HCT116 (cell line): ENCODE measurements at regions not wholly inside any gene's neighbourhood (a gene's known extent, or its start where the extent isn't known, plus 50 kb on each side); places are given as distances from the start of the nearest gene placed in this dataset.

Experiments used
- ATAC-seq: fragments of 200-7000 bp; cut with Tn5 transposase; 2 replicates; pipeline ENCODE4 v1.9.1; 2020; ENCODE audit warnings: mild to moderate bottlenecking, moderate library complexity
- BruUV-seq: library from RNA; stranded (reverse); fragments of 400-500 nt; replicated peaks from 2 replicates; lab custom pipeline; 2021; lab: Mats Ljungman, UMichigan
- CTCF ChIA-PET: fragments of 300-600 bp; sonication (Branson Sonifier 250); formaldehyde crosslinking; loops from one replicate; lab custom pipeline; 2021; ENCODE audit warnings: antibody characterized with exemption; lab: Charles Lee
- POLR2A ChIA-PET: fragments of 300-600, 350-600 bp; sonication (Branson Sonifier 250); formaldehyde crosslinking; loops from one replicate; lab custom pipeline; 2021; ENCODE audit warnings: antibody characterized with exemption; lab: Charles Lee
- RAD21 ChIA-PET, 2 experiments: fragments of 300-600 bp; sonication (Branson Sonifier 250); formaldehyde crosslinking; loops; one replicate each; lab custom pipeline; 2023; ENCODE audit warnings: low total read pairs in 2 of 2; ENCODE audit not compliant: uncharacterized antibody in 2 of 2, unreplicated experiment in 2 of 2, low non-redundant PET in 1 of 2; lab: Charles Lee
- DNase-seq: peaks from one replicate; pipeline ENCODE4 v3.0.0-alpha.2; 2010; ENCODE audit warnings: low read depth, low spot score
- H2AFZ ChIP-seq: fragments of 200-600 bp; shearing (Covaris generic), sonication (generic); 2 replicates; pipeline ENCODE4 v1.6.1; 2017; ENCODE audit warnings: low read depth, mixed run types, mixed read lengths, antibody characterized with exemption, low read length; ENCODE audit not compliant: poor library complexity, severe bottlenecking
- H3K27ac ChIP-seq: 2 replicates; pipeline ENCODE4 v1.5.1; 2012; ENCODE audit warnings: low read depth, low read length
- H3K27me3 ChIP-seq: fragments of 200-600 bp; sonication (generic); 2 replicates; pipeline ENCODE4 v1.6.1; 2016; ENCODE audit warnings: mixed run types, low read length, mixed read lengths; ENCODE audit not compliant: insufficient read depth
- H3K36me3 ChIP-seq, 2 experiments: fragments of 200-500 bp in 1 of 2; fragments of 200-600 bp in 1 of 2; sonication (Bioruptor generic) in 1 of 2; sonication (generic) in 1 of 2; 2 replicates each; pipeline versions ENCODE4 v1.5.1 to v1.6.1; 2014 to 2016; ENCODE audit warnings: low read length in 2 of 2, inconsistent platforms in 1 of 2, mixed read lengths in 1 of 2, mixed run types in 1 of 2; ENCODE audit not compliant: insufficient read depth in 2 of 2, control insufficient read depth in 1 of 2
- H3K4me1 ChIP-seq, 2 experiments: fragments of 200-600 bp in 1 of 2; sonication (generic) in 1 of 2; 2 replicates each; pipeline versions ENCODE4 v1.5.1 to v1.6.1; 2012 to 2017; ENCODE audit warnings: low read length in 2 of 2, inconsistent platforms in 1 of 2, mild to moderate bottlenecking in 1 of 2, mixed read lengths in 1 of 2, mixed run types in 1 of 2, moderate library complexity in 1 of 2; ENCODE audit not compliant: insufficient read depth in 2 of 2, control insufficient read depth in 1 of 2
- H3K4me2 ChIP-seq: fragments of 200-600 bp; sonication (generic); 2 replicates; pipeline ENCODE4 v1.6.1; 2017; ENCODE audit warnings: mixed run types, low read length, mixed read lengths
- H3K4me3 ChIP-seq, 2 experiments: fragments of 200-600 bp in 1 of 2; sonication (generic) in 1 of 2; replicated peaks in 1 of 2; 2 replicates each; pipeline ENCODE4 v1.5.1; 2011 to 2016; ENCODE audit warnings: low read length in 2 of 2, control low read depth in 1 of 2, low read depth in 1 of 2, mild to moderate bottlenecking in 1 of 2, mixed read lengths in 1 of 2, mixed run types in 1 of 2
- H3K79me2 ChIP-seq: fragments of 200-600 bp; sonication (generic); 2 replicates; pipeline ENCODE4 v1.6.1; 2017; ENCODE audit warnings: mild to moderate bottlenecking, mixed run types, low read length, moderate library complexity, mixed read lengths; ENCODE audit not compliant: insufficient read depth
- H3K9ac ChIP-seq: fragments of 200-600 bp; sonication (generic); 2 replicates; pipeline ENCODE4 v1.6.1; 2016; ENCODE audit warnings: low read length, mixed read lengths
- H3K9me2 ChIP-seq: fragments of 200-600 bp; sonication (generic), shearing (Covaris generic); 2 replicates; pipeline ENCODE4 v1.6.1; 2017; ENCODE audit warnings: mixed run types, mild to moderate bottlenecking, moderate library complexity; ENCODE audit not compliant: insufficient read depth
- H3K9me3 ChIP-seq, 2 experiments: fragments of 200-500 bp in 1 of 2; fragments of 200-600 bp in 1 of 2; sonication (Bioruptor generic) in 1 of 2; sonication (generic) in 1 of 2; 2 replicates each; pipeline ENCODE4 v1.6.1; 2014 to 2017; ENCODE audit warnings: low read length in 2 of 2, mixed read lengths in 2 of 2, inconsistent platforms in 1 of 2, low read depth in 1 of 2, mild to moderate bottlenecking in 1 of 2, mixed run types in 1 of 2, moderate library complexity in 1 of 2; ENCODE audit not compliant: control insufficient read depth in 1 of 2, insufficient read depth in 1 of 2
- H4K20me1 ChIP-seq: fragments of 200-600 bp; sonication (generic), shearing (Covaris generic); 2 replicates; pipeline ENCODE4 v1.6.1; 2017; ENCODE audit warnings: mixed run types, mild to moderate bottlenecking, moderate library complexity; ENCODE audit not compliant: insufficient read depth
- CEBPB ChIP-seq: IDR thresholded peaks from 2 replicates; pipeline ENCODE4 v1.6.1; 2012; ENCODE audit warnings: low read depth
- ELF1 ChIP-seq: IDR thresholded peaks from 2 replicates; pipeline ENCODE4 v1.6.1; 2012; ENCODE audit warnings: low read depth, borderline replicate concordance
- EZH2 ChIP-seq: fragments of 200-600 bp; sonication (generic); IDR thresholded peaks from 2 replicates; pipeline ENCODE4 v1.6.1; 2017; ENCODE audit warnings: antibody characterized with exemption, mixed run types
- FOSL1 ChIP-seq: IDR thresholded peaks from 2 replicates; pipeline ENCODE4 v1.6.1; 2012; ENCODE audit warnings: low read depth
- JUND ChIP-seq: IDR thresholded peaks from 2 replicates; pipeline ENCODE4 v1.6.1; 2012
- POLR2A ChIP-seq: IDR thresholded peaks from 2 replicates; pipeline ENCODE4 v1.7.0; 2011; ENCODE audit warnings: borderline replicate concordance; ENCODE audit not compliant: insufficient read depth, insufficient read length; ENCODE audit errors: extremely low read depth
- POLR2AphosphoS5 ChIP-seq: IDR thresholded peaks from 2 replicates; pipeline ENCODE4 v1.6.1; 2011; ENCODE audit warnings: mild to moderate bottlenecking, low read depth, low read length, moderate library complexity
- RAD21 ChIP-seq: IDR thresholded peaks from 2 replicates; pipeline ENCODE4 v1.6.1; 2012; ENCODE audit warnings: low read depth, mild to moderate bottlenecking
- SIN3A ChIP-seq: IDR thresholded peaks from 2 replicates; pipeline ENCODE4 v1.6.1; 2012; ENCODE audit warnings: low read depth
- YY1 ChIP-seq: IDR thresholded peaks from 2 replicates; pipeline ENCODE4 v1.6.1; 2011; ENCODE audit warnings: low read length, low read depth, moderate library complexity, mild to moderate bottlenecking; ENCODE audit not compliant: insufficient replicate concordance; ENCODE audit errors: extremely low read depth
- intact Hi-C: fragments of 100-400 bp; cut with micrococcal nuclease; formaldehyde crosslinking; loops from 2 replicates; pipeline ENCODE4 v1.10.0; 2022
- TF ChIP-seq, protein P1 (sequence below): IDR thresholded peaks from 2 replicates; pipeline ENCODE4 v1.6.1; 2012
- TF ChIP-seq, protein P2 (sequence below): IDR thresholded peaks from 2 replicates; pipeline ENCODE4 v1.6.1; 2011; ENCODE audit warnings: mild to moderate bottlenecking, low read length, moderate library complexity; ENCODE audit not compliant: insufficient replicate concordance; ENCODE audit errors: extremely low read depth
- TF ChIP-seq, protein P3 (sequence below), 3 experiments: fragments of 200-600 bp in 1 of 3; sonication (generic) in 1 of 3; IDR thresholded peaks in 2 of 3; conservative IDR thresholded peaks in 1 of 3; 2 replicates each; pipeline ENCODE4 v1.5.1; 2012 to 2017; ENCODE audit warnings: low read depth in 2 of 3, low read length in 2 of 3, antibody characterized with exemption in 1 of 3, borderline replicate concordance in 1 of 3, control low read depth in 1 of 3, mild to moderate bottlenecking in 1 of 3, mixed read lengths in 1 of 3, mixed run types in 1 of 3, moderate library complexity in 1 of 3; ENCODE audit not compliant: insufficient read depth in 1 of 3
- TF ChIP-seq, protein P4 (sequence below): IDR thresholded peaks from 2 replicates; pipeline ENCODE4 v1.6.1; 2012

DNA sequence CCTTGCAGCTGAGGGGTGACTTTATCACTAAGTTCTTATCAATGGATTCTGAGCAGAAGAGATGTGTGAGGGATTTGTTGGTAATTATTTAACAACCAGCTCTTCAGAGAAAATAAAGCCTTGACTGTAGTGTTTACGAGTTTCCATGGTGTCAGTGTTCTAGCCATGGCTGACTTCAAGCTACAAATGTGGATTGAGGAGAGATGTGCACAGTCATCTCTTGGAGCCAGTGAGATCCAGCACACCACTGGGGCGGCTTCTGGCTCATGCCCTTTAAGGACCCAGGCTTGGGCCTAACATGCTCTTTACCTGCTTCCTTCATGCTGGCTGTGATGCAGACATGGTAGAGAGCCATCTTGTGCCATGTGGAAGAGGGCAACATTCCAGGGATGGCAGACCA, 145.6 kb upstream of the MRPS22 start:
- Histone ChIP-seq H3K9me2 (no peaks in the 10 kb centered on the region), H3K36me3 (no peaks in the 10 kb centered on the region), H3K79me2 (no peaks in the 10 kb centered on the region), H3K9ac (no peak overlapping the region), H3K4me3 (no peak overlapping the region), H3K4me2 (no peak overlapping the region), H4K20me1 (no peaks in the 10 kb centered on the region), H3K4me1 (peaks cover 13 to 19% of the 10 kb centered on the region in 2 experiments), H3K27ac (no peak overlapping the region), H3K9me3 (no peaks in the 10 kb centered on the region), H2AFZ (no peak overlapping the region), H3K27me3 (no peaks in the 10 kb centered on the region)
- intact Hi-C loops, result no loop called here
- TF ChIP-seq RAD21 (no peak), POLR2AphosphoS5 (no peak), ELF1 (no peak), CEBPB (no peak)
- TF ChIP-seq, protein P1, sequence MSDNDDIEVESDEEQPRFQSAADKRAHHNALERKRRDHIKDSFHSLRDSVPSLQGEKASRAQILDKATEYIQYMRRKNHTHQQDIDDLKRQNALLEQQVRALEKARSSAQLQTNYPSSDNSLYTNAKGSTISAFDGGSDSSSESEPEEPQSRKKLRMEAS, result no peak
- TF ChIP-seq, protein P2, sequence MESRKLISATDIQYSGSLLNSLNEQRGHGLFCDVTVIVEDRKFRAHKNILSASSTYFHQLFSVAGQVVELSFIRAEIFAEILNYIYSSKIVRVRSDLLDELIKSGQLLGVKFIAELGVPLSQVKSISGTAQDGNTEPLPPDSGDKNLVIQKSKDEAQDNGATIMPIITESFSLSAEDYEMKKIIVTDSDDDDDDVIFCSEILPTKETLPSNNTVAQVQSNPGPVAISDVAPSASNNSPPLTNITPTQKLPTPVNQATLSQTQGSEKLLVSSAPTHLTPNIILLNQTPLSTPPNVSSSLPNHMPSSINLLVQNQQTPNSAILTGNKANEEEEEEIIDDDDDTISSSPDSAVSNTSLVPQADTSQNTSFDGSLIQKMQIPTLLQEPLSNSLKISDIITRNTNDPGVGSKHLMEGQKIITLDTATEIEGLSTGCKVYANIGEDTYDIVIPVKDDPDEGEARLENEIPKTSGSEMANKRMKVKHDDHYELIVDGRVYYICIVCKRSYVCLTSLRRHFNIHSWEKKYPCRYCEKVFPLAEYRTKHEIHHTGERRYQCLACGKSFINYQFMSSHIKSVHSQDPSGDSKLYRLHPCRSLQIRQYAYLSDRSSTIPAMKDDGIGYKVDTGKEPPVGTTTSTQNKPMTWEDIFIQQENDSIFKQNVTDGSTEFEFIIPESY, result no peak
- ChIA-PET RAD21 (no interaction called here), POLR2A (no interaction called here), CTCF (interaction anchor here (0.6 kb wide), 1 partner anchor 131 kb away, joined by 3 read pairs; no protein-coding TSS in a partner anchor)
- BruUV-seq, result no TSS peak
- DNase-seq (no peak), ATAC-seq (no peak)

DNA sequence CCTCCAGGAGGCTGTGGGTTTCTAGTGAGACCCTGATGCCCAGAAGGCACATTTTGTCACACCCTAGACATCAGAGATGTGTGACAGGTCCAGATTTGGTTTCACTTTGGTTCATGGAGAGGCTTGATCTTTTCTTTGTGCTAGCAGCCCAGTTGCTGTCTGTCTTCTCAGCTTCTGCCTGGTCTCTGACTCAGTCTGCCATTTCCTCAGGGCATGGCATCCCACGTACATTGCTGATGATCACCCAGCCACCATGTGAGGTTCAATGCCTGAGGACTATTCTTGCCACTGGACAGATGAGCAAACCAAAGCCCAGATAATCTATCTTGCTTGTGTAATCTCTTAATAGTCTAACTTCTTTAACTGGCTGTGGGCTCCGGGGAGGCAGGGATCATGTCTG, 144.9 kb upstream of the MRPS22 start:
- Histone ChIP-seq H3K4me3 (no peak overlapping the region), H3K36me3 (no peaks in the 10 kb centered on the region), H3K27ac (no peak overlapping the region), H3K27me3 (no peaks in the 10 kb centered on the region), H3K9me3 (no peaks in the 10 kb centered on the region), H3K79me2 (no peaks in the 10 kb centered on the region), H2AFZ (no peak overlapping the region), H4K20me1 (no peaks in the 10 kb centered on the region), H3K9me2 (no peaks in the 10 kb centered on the region), H3K4me2 (no peak overlapping the region), H3K4me1 (peaks cover 13 to 19% of the 10 kb centered on the region in 2 experiments), H3K9ac (no peak overlapping the region)
- POLR2A ChIA-PET, result no interaction called here
- DNase-seq, result no peak
- no TSS peak for BruUV-seq
- RAD21 ChIA-PET, result no interaction called here
- intact Hi-C loops, result no loop called here
- CTCF ChIA-PET, result interaction anchor here (0.6 kb wide), 1 partner anchor 130 kb away, joined by 3 read pairs; no protein-coding TSS in a partner anchor
- ATAC-seq, result no peak
- TF ChIP-seq EZH2, result no peak
- TF ChIP-seq, protein P3, sequence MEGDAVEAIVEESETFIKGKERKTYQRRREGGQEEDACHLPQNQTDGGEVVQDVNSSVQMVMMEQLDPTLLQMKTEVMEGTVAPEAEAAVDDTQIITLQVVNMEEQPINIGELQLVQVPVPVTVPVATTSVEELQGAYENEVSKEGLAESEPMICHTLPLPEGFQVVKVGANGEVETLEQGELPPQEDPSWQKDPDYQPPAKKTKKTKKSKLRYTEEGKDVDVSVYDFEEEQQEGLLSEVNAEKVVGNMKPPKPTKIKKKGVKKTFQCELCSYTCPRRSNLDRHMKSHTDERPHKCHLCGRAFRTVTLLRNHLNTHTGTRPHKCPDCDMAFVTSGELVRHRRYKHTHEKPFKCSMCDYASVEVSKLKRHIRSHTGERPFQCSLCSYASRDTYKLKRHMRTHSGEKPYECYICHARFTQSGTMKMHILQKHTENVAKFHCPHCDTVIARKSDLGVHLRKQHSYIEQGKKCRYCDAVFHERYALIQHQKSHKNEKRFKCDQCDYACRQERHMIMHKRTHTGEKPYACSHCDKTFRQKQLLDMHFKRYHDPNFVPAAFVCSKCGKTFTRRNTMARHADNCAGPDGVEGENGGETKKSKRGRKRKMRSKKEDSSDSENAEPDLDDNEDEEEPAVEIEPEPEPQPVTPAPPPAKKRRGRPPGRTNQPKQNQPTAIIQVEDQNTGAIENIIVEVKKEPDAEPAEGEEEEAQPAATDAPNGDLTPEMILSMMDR (IDR thresholded peaks at IDR 0.05 in 2 of 3, conservative IDR thresholded peaks at IDR 0.05 in 1 of 3; ENCODE audit: borderline replicate concordance in 1 of 3, insufficient read depth in 1 of 3, low read depth in 2 of 3, low read length in 2 of 3), result no peak
- TF ChIP-seq POLR2A, result no peak
- no peak for TF ChIP-seq POLR2AphosphoS5
- TF ChIP-seq, protein P2, result no peak
- no peak for TF ChIP-seq SIN3A
- TF ChIP-seq FOSL1, result no peak
- TF ChIP-seq, protein P1, result no peak
- TF ChIP-seq, protein P4, sequence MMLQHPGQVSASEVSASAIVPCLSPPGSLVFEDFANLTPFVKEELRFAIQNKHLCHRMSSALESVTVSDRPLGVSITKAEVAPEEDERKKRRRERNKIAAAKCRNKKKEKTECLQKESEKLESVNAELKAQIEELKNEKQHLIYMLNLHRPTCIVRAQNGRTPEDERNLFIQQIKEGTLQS, result no peak
- TF ChIP-seq YY1, result no peak
- no peak for TF ChIP-seq JUND
